ENCODE measurements at regions not wholly inside any gene's neighbourhood (a gene's known extent, or its start where the extent isn't known, plus 50 kb on each side); places are given as distances from the start of the nearest gene placed in this dataset.

- no peak overlapping the region for H3K9ac ChIP-seq (ENCODE audit: low read depth, low read length)
- H2BK5ac ChIP-seq (ENCODE audit: low read depth, low read length, poor library complexity, severe bottlenecking) = no peak overlapping the region
- no peaks in the 10 kb centered on the region for H3K36me3 ChIP-seq (ENCODE audit: control insufficient read depth, insufficient read depth, low read length)
- no peaks in the 10 kb centered on the region for H3K9me1 ChIP-seq (ENCODE audit: insufficient read depth, low read length)
- H4K5ac ChIP-seq (ENCODE audit: low read depth, low read length) = no peak overlapping the region
- no peak overlapping the region for H3K56ac ChIP-seq (ENCODE audit: extremely low read depth, insufficient read depth, low read length)
- no peak overlapping the region for H2AK9ac ChIP-seq (replicated peaks; ENCODE audit: low read depth, low read length, poor library complexity)
- H3K4me2 ChIP-seq (ENCODE audit: low read depth, low read length) = no peak overlapping the region
- ATAC-seq (ENCODE audit: low read depth) = no peak
- no peak for TF ChIP-seq RCOR1 (IDR thresholded peaks at IDR 0.05; ENCODE audit: insufficient replicate concordance, low read length)
- TF ChIP-seq CTCF (conservative IDR thresholded peaks at IDR 0.05; ENCODE audit: low read depth, low read length) = no peak
- no peak for TF ChIP-seq BHLHE40 (IDR thresholded peaks at IDR 0.05; ENCODE audit: low read depth, low read length)
- TF ChIP-seq CHD1 (IDR thresholded peaks at IDR 0.05; ENCODE audit: low read depth, low read length) = no peak
- no peak for TF ChIP-seq SMC3 (IDR thresholded peaks at IDR 0.05; ENCODE audit: low read depth, low read length)
- TF ChIP-seq CEBPB (IDR thresholded peaks at IDR 0.05; ENCODE audit: low read depth, low read length) = no peak
- TF ChIP-seq FOS (IDR thresholded peaks at IDR 0.05; ENCODE audit: low read depth, low read length) = no peak
- no peak for TF ChIP-seq MAZ (IDR thresholded peaks at IDR 0.05; ENCODE audit: borderline replicate concordance, low read depth, low read length)
- TF ChIP-seq USF2 (IDR thresholded peaks at IDR 0.05; ENCODE audit: low read depth, low read length) = no peak
- no peak for TF ChIP-seq ELK1 (IDR thresholded peaks at IDR 0.05; ENCODE audit: borderline replicate concordance, low read depth, low read length)
- no peak overlapping the region for H2AK5ac ChIP-seq (ENCODE audit: low read depth, low read length)
- H4K91ac ChIP-seq (ENCODE audit: insufficient read depth, low read depth, low read length) = no peak overlapping the region
- H2BK15ac ChIP-seq (ENCODE audit: low read depth, low read length) = no peak overlapping the region
- no CpG with 5 or more reads among the region's 2 CpGs for WGBS, 2 experiments (ENCODE audit: extremely low coverage in 2 of 2, insufficient read length in 1 of 2)
- H4K20me1 ChIP-seq (ENCODE audit: insufficient read depth, low read length) = no peaks in the 10 kb centered on the region
- no peak overlapping the region for H2AFZ ChIP-seq (replicated peaks; ENCODE audit: low read length, poor library complexity)
- intact Hi-C loops (cut with micrococcal nuclease) = no loop called here
- H4K8ac ChIP-seq (ENCODE audit: low read depth in 2 of 2, low read length in 2 of 2) = no peak overlapping the region
- no peak overlapping the region for H3K23ac ChIP-seq (ENCODE audit: low read depth, low read length)
- no peak overlapping the region for H3K27ac ChIP-seq (ENCODE audit: insufficient read depth, low read length)
- in situ Hi-C loops (cut with MboI; ENCODE audit: low sequenced_read_pairs) = no loop called here
- no peak for DNase-seq
- H3K9me3 ChIP-seq (ENCODE audit: control insufficient read depth, insufficient read depth, low read length) = peaks cover 2% of the 10 kb centered on the region; the same call in 1 of the 2 replicates
- dilution Hi-C loops (cut with HindIII; ENCODE audit: low sequenced_read_pairs, unreplicated experiment) = no loop called here
- H3K4me3 ChIP-seq (ENCODE audit: insufficient read depth, low read depth, low read length) = no peak overlapping the region
- no peak overlapping the region for H2BK20ac ChIP-seq (ENCODE audit: low read depth, low read length)
- no peak overlapping the region for H3K4ac ChIP-seq (ENCODE audit: low read depth, low read length)
- CTCF ChIA-PET = no interaction called here
- no peak overlapping the region for H2BK120ac ChIP-seq (ENCODE audit: low read depth, low read length)
- no peak overlapping the region for H3K14ac ChIP-seq (replicated peaks; ENCODE audit: low read depth, low read length)
- no peaks in the 10 kb centered on the region for H3K79me1 ChIP-seq (ENCODE audit: low read depth in 1 of 2, low read length in 2 of 2)
- H3K18ac ChIP-seq (ENCODE audit: low read depth, low read length) = no peak overlapping the region
- POLR2A ChIA-PET (ENCODE audit: unreplicated experiment) = no interaction called here
- BruUV-seq (replicated peaks) = no TSS peak
- no peaks in the 10 kb centered on the region for H3K4me1 ChIP-seq (ENCODE audit: control insufficient read depth, insufficient read depth, low read length)
- no peaks in the 10 kb centered on the region for H3K27me3 ChIP-seq (ENCODE audit: control insufficient read depth, insufficient read depth, low read length)
Observed at GRCh38 chr4:45865781-45866180, 258.1 kb downstream of the GABRG1 start.

All from IMR-90 (cell line).